Caco-2 (cell line): ENCODE measurements at regions not wholly inside any gene's neighbourhood (a gene's known extent, or its start where the extent isn't known, plus 50 kb on each side); places are given as distances from the start of the nearest gene placed in this dataset.

Experiments
- BruUV-seq: library from RNA; stranded (reverse); fragments of 400-500 nt; replicated peaks from 2 replicates; lab custom pipeline; 2021; lab: Mats Ljungman, UMichigan
- CTCF ChIA-PET: fragments of 300-600 bp; sonication (Branson Sonifier 250); formaldehyde crosslinking; loops from one replicate; lab custom pipeline; 2022; ENCODE audit warnings: antibody characterized with exemption; lab: Charles Lee
- POLR2A ChIA-PET: fragments of 300-600 bp; sonication (Branson Sonifier 250); formaldehyde crosslinking; loops from one replicate; lab custom pipeline; 2022; ENCODE audit warnings: antibody characterized with exemption; lab: Charles Lee
- DNase-seq, 2 experiments: peaks; one replicate each; pipeline versions ENCODE4 v3.0.0 to v3.0.0-alpha.2; 2020 to 2022
- H3K27me3 ChIP-seq: replicated peaks from 2 replicates; pipeline ENCODE4 v1.6.0; 2011; ENCODE audit warnings: low read length; ENCODE audit not compliant: control insufficient read depth, insufficient read depth
- H3K36me3 ChIP-seq: 2 replicates; pipeline ENCODE4 v1.5.1; 2011; ENCODE audit warnings: low read length; ENCODE audit not compliant: control insufficient read depth, insufficient read depth
- H3K4me1 ChIP-seq: fragments of 250-450 bp; sonication (Bioruptor Pico); 2 replicates; pipeline ENCODE4 v1.5.1; 2020; ENCODE audit warnings: mild to moderate bottlenecking
- H3K4me3 ChIP-seq: 2 replicates; pipeline ENCODE4 v1.5.1; 2011; ENCODE audit warnings: low read depth, mild to moderate bottlenecking, control low read depth, low read length
- H3K9me3 ChIP-seq: fragments of 250-450 bp; sonication (Bioruptor Pico); 2 replicates; pipeline ENCODE4 v1.5.1; 2020; ENCODE audit warnings: mild to moderate bottlenecking, moderate library complexity
- H3K27ac Mint-ChIP-seq: one replicate; pipeline ENCODE4 v1.8.0; 2022; ENCODE audit warnings: mixed read lengths; ENCODE audit not compliant: unreplicated experiment
- H3K27me3 Mint-ChIP-seq: one replicate; pipeline ENCODE4 v1.8.0; 2022; ENCODE audit warnings: mixed read lengths; ENCODE audit not compliant: insufficient read depth, unreplicated experiment
- H3K36me3 Mint-ChIP-seq: one replicate; pipeline ENCODE4 v1.8.0; 2022; ENCODE audit warnings: mild to moderate bottlenecking, mixed read lengths; ENCODE audit not compliant: insufficient read depth, unreplicated experiment
- H3K4me1 Mint-ChIP-seq: one replicate; pipeline ENCODE4 v1.8.0; 2022; ENCODE audit warnings: low read depth, mixed read lengths; ENCODE audit not compliant: unreplicated experiment
- H3K4me3 Mint-ChIP-seq: one replicate; pipeline ENCODE4 v1.8.0; 2022; ENCODE audit warnings: mild to moderate bottlenecking, moderate library complexity, mixed read lengths; ENCODE audit not compliant: unreplicated experiment
- H3K9me3 Mint-ChIP-seq: one replicate; pipeline ENCODE4 v1.8.0; 2022; ENCODE audit warnings: mixed read lengths; ENCODE audit not compliant: unreplicated experiment
- intact Hi-C: fragments of 100-400 bp; cut with micrococcal nuclease; formaldehyde crosslinking; loops from one replicate; pipeline ENCODE4 v1.10.0; 2022; ENCODE audit not compliant: unreplicated experiment
- TF ChIP-seq, protein P1 (sequence below), 2 experiments: fragments of 200-600 bp in 1 of 2; IDR thresholded peaks; 1 replicate in 1 of 2; 2 replicates in 1 of 2; pipeline versions ENCODE4 v1.5.1 to v1.8.0; 2011 to 2022; ENCODE audit warnings: antibody characterized with exemption in 1 of 2, control low read depth in 1 of 2, inconsistent platforms in 1 of 2, low read depth in 1 of 2, low read length in 1 of 2, mild to moderate bottlenecking in 1 of 2, moderate library complexity in 1 of 2; ENCODE audit not compliant: insufficient read depth in 1 of 2, severe bottlenecking in 1 of 2, unreplicated experiment in 1 of 2

GRCh38 chr20:43832096-43832816, 82.4 kb upstream of the TOX2 start:
- DNase-seq: peak in 1 of 2 experiments; percentile 31
- no TSS peak for BruUV-seq
- Histone ChIP-seq H3K4me3 (no peak overlapping the region), H3K4me1 (no peaks in the 10 kb centered on the region), H3K27me3 (peaks cover 2% of the 10 kb centered on the region), H3K9me3 (no peaks in the 10 kb centered on the region), H3K36me3 (no peaks in the 10 kb centered on the region)
- TF ChIP-seq, protein P1, sequence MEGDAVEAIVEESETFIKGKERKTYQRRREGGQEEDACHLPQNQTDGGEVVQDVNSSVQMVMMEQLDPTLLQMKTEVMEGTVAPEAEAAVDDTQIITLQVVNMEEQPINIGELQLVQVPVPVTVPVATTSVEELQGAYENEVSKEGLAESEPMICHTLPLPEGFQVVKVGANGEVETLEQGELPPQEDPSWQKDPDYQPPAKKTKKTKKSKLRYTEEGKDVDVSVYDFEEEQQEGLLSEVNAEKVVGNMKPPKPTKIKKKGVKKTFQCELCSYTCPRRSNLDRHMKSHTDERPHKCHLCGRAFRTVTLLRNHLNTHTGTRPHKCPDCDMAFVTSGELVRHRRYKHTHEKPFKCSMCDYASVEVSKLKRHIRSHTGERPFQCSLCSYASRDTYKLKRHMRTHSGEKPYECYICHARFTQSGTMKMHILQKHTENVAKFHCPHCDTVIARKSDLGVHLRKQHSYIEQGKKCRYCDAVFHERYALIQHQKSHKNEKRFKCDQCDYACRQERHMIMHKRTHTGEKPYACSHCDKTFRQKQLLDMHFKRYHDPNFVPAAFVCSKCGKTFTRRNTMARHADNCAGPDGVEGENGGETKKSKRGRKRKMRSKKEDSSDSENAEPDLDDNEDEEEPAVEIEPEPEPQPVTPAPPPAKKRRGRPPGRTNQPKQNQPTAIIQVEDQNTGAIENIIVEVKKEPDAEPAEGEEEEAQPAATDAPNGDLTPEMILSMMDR (IDR thresholded peaks at IDR 0.05; ENCODE audit: insufficient read depth in 1 of 2, low read depth in 1 of 2, low read length in 1 of 2, severe bottlenecking in 1 of 2, unreplicated experiment in 1 of 2): no peak
- no peaks in the 10 kb centered on the region for H3K4me1 Mint-ChIP-seq
- ChIA-PET CTCF (interaction anchor here (0.5 kb wide), 1 partner anchor 721 kb away, joined by 6 read pairs; no protein-coding TSS in a partner anchor), POLR2A (no interaction called here)
- peaks cover 26% of the 10 kb centered on the region for H3K27me3 Mint-ChIP-seq
- no peaks in the 10 kb centered on the region for H3K36me3 Mint-ChIP-seq
- H3K9me3 Mint-ChIP-seq: peaks cover 6% of the 10 kb centered on the region
- H3K27ac Mint-ChIP-seq: no peak overlapping the region
- intact Hi-C loops: no loop called here
- H3K4me3 Mint-ChIP-seq: no peak overlapping the region

DNA sequence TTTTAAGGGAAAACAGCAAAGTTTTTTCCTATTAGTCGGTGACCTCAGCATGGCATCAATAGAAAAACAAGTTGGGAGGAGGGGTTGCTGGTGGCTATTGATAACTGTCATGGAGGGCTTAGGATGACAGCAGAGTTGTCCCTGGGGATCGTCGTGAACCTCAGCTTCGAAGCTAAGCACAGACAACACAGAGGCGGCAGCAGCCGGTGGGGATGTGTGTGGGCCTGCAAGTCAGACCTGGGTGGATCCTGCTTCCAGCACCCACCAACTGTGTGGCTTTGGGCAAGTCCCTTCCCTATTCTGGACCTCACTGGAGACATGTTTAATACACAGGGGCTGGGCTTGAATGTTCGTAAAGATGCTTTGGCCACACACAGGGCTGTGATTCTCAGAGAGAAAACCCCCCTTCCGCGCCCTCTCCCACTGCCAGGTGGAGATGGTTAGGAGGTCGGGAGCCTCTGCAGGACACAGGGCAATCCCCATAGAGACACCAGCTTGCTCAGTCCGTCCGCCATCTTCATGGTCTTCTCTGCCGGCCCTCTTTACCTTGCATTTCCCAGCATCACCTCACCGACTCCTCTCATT, 83.1 kb upstream of the TOX2 start:
- no peak overlapping the region for H3K4me3 Mint-ChIP-seq
- no peak overlapping the region for H3K27ac Mint-ChIP-seq
- CTCF ChIA-PET: interaction anchor here (0.7 kb wide), 1 partner anchor 1506 kb away, joined by 3 read pairs; no protein-coding TSS in a partner anchor
- no TSS peak for BruUV-seq
- no peaks in the 10 kb centered on the region for H3K4me1 Mint-ChIP-seq
- no peaks in the 10 kb centered on the region for H3K36me3 Mint-ChIP-seq
- Histone ChIP-seq H3K4me3 (no peak overlapping the region), H3K4me1 (no peaks in the 10 kb centered on the region), H3K27me3 (peaks cover 2% of the 10 kb centered on the region; the same call in 1 of the 2 replicates), H3K36me3 (no peaks in the 10 kb centered on the region), H3K9me3 (no peaks in the 10 kb centered on the region)
- intact Hi-C loops: no loop called here
- DNase-seq: peak in 1 of 2 experiments; percentile 38
- H3K27me3 Mint-ChIP-seq: peaks cover 28% of the 10 kb centered on the region
- TF ChIP-seq, protein P1 (IDR thresholded peaks at IDR 0.05; ENCODE audit: insufficient read depth in 1 of 2, low read depth in 1 of 2, low read length in 1 of 2, severe bottlenecking in 1 of 2, unreplicated experiment in 1 of 2): no peak
- H3K9me3 Mint-ChIP-seq: peaks cover 6% of the 10 kb centered on the region
- POLR2A ChIA-PET: no interaction called here

DNA sequence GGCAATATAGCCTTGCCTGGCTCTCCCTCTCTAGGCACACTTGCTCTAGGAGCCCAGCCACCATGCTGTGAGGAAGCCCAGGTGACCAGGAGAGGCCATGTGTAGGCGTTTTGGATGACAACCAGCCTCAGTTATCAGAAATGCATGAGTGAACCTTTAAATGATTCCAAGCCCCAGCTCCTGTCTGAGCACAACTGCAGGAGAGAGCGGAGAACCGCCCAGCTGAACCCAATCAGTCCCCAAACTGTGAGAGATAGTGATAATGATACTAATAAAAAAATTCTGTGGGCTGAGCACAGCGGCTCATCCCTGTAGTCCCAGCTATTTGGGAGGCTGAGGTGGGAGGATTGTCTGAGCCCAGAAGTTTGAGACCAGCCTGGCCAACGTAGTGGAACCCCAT, 83.8 kb upstream of the TOX2 start:
- peak in 1 of 2 experiments; percentile 26 for DNase-seq
- no TSS peak for BruUV-seq
- Mint-ChIP-seq H3K36me3 (no peaks in the 10 kb centered on the region), H3K27ac (no peak overlapping the region), H3K4me1 (no peaks in the 10 kb centered on the region), H3K27me3 (peaks cover 30% of the 10 kb centered on the region), H3K4me3 (no peak overlapping the region), H3K9me3 (peaks cover 6% of the 10 kb centered on the region)
- POLR2A ChIA-PET: no interaction called here
- Histone ChIP-seq H3K9me3 (no peaks in the 10 kb centered on the region), H3K36me3 (no peaks in the 10 kb centered on the region), H3K4me1 (no peaks in the 10 kb centered on the region), H3K4me3 (no peak overlapping the region), H3K27me3 (peaks cover 2% of the 10 kb centered on the region; the same call in 1 of the 2 replicates)
- TF ChIP-seq, protein P1 (IDR thresholded peaks at IDR 0.05; ENCODE audit: insufficient read depth in 1 of 2, low read depth in 1 of 2, low read length in 1 of 2, severe bottlenecking in 1 of 2, unreplicated experiment in 1 of 2): no peak
- CTCF ChIA-PET: interaction anchor here (0.9 kb wide), 1 partner anchor 9 kb away, joined by 3 read pairs; no protein-coding TSS in a partner anchor
- intact Hi-C loops: no loop called here
